ENCODE measurements at regions not wholly inside any gene's neighbourhood (a gene's known extent, or its start where the extent isn't known, plus 50 kb on each side); places are given as distances from the start of the nearest gene placed in this dataset.

DNA sequence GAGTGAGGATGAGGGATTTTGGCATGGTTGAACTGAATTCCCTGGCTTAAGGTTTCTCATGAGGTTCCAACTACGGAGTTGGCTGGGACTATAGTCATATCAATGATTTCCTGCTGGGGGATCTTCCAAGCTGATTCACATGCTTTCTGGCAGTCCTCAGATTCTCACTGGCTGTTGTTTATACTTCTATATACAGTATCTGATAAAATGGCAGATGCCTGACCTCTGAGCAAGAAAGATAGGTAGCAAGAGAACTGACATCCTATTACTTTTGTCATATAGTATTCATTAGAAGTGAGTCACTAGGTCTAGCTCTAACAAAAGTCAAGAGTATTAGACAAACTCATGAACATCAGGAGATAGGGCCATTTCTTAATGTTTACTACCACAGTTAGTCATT is 440.9 kb upstream of the EDIL3 start:
- TF ChIP-seq, protein P1, sequence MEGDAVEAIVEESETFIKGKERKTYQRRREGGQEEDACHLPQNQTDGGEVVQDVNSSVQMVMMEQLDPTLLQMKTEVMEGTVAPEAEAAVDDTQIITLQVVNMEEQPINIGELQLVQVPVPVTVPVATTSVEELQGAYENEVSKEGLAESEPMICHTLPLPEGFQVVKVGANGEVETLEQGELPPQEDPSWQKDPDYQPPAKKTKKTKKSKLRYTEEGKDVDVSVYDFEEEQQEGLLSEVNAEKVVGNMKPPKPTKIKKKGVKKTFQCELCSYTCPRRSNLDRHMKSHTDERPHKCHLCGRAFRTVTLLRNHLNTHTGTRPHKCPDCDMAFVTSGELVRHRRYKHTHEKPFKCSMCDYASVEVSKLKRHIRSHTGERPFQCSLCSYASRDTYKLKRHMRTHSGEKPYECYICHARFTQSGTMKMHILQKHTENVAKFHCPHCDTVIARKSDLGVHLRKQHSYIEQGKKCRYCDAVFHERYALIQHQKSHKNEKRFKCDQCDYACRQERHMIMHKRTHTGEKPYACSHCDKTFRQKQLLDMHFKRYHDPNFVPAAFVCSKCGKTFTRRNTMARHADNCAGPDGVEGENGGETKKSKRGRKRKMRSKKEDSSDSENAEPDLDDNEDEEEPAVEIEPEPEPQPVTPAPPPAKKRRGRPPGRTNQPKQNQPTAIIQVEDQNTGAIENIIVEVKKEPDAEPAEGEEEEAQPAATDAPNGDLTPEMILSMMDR (IDR thresholded peaks at IDR 0.05; ENCODE audit: extremely low read depth, low read depth, low read length): no peak
- Histone ChIP-seq H3K4me1 (ENCODE audit: insufficient read depth, low read length) (no peaks in the 10 kb centered on the region), H3K4me2 (ENCODE audit: insufficient read depth, low read length) (no peak overlapping the region), H4K20me1 (ENCODE audit: insufficient read depth, low read length) (no peaks in the 10 kb centered on the region), H3K27ac (ENCODE audit: low read depth, low read length) (no peak overlapping the region), H3K4me3 (ENCODE audit: insufficient read depth, low read length) (no peak overlapping the region), H2AFZ (ENCODE audit: low read length) (no peak overlapping the region), H3K79me2 (ENCODE audit: insufficient read depth, low read length) (no peaks in the 10 kb centered on the region), H3K27me3 (ENCODE audit: insufficient read depth, low read length) (no peaks in the 10 kb centered on the region), H3K9me3 (ENCODE audit: low read depth, low read length) (no peaks in the 10 kb centered on the region), H3K36me3 (ENCODE audit: insufficient read depth, low read length) (no peaks in the 10 kb centered on the region)
- DNase-seq (ENCODE audit: insufficient read length, low spot score, missing footprints): no peak

DNA sequence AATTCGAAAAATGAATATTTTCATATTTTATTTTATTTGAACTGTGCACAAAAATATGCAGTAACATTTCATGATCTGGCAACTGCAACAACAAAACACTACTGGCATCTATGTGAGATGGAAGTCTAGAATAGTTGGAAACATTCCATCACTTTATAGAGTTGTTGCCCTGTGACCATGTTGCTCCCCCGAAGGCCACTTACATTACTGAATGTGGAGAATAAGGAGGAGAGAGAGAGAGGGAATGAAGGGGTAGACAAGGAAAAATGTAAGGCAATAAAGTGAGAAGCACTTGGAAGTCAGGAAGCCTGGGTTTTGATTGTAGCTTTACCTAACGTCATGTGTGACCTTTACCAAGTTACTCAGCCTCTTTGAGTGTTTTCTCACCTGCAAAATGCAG is 437.2 kb upstream of the EDIL3 start:
- H3K79me2 ChIP-seq (ENCODE audit: insufficient read depth, low read length): no peaks in the 10 kb centered on the region
- H3K9me3 ChIP-seq (ENCODE audit: low read depth, low read length): no peaks in the 10 kb centered on the region
- no peaks in the 10 kb centered on the region for H3K36me3 ChIP-seq (ENCODE audit: insufficient read depth, low read length)
- no peaks in the 10 kb centered on the region for H3K4me1 ChIP-seq (ENCODE audit: insufficient read depth, low read length)
- no peak overlapping the region for H3K4me2 ChIP-seq (ENCODE audit: insufficient read depth, low read length)
- TF ChIP-seq, protein P1 (IDR thresholded peaks at IDR 0.05; ENCODE audit: extremely low read depth, low read depth, low read length): no peak
- H3K27me3 ChIP-seq (ENCODE audit: insufficient read depth, low read length): no peaks in the 10 kb centered on the region
- no peak overlapping the region for H3K27ac ChIP-seq (ENCODE audit: low read depth, low read length)
- H3K4me3 ChIP-seq (ENCODE audit: insufficient read depth, low read length): no peak overlapping the region
- DNase-seq (ENCODE audit: insufficient read length, low spot score, missing footprints): no peak
- no peaks in the 10 kb centered on the region for H4K20me1 ChIP-seq (ENCODE audit: insufficient read depth, low read length)
- no peak overlapping the region for H2AFZ ChIP-seq (ENCODE audit: low read length)

DNA sequence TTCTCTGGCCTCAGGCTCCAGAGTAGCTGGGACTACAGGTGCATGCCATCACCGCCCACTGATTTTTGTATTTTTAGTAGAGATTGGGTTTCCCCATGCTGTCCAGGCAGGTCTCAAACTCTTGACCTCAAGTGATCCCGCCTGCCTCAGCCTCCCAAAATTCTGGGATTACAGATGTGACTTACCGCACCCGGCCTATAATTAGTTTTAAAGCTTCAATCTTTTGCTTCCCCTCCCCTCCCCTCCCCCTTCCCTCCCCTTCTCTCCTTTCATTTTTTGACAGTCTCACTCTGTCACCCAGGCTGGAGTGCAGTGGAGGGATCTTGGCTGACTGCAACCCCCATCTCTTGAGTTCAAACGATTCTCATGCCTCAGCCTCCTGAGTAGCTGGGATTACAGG is 433.3 kb upstream of the EDIL3 start:
- H3K27me3 ChIP-seq (ENCODE audit: insufficient read depth, low read length): no peaks in the 10 kb centered on the region
- DNase-seq (ENCODE audit: insufficient read length, low spot score, missing footprints): no peak
- H3K9me3 ChIP-seq (ENCODE audit: low read depth, low read length): no peaks in the 10 kb centered on the region
- H3K4me2 ChIP-seq (ENCODE audit: insufficient read depth, low read length): no peak overlapping the region
- H3K27ac ChIP-seq (ENCODE audit: low read depth, low read length): no peak overlapping the region
- no peak overlapping the region for H3K4me3 ChIP-seq (ENCODE audit: insufficient read depth, low read length)
- no peaks in the 10 kb centered on the region for H3K4me1 ChIP-seq (ENCODE audit: insufficient read depth, low read length)
- H2AFZ ChIP-seq (ENCODE audit: low read length): no peak overlapping the region
- H3K36me3 ChIP-seq (ENCODE audit: insufficient read depth, low read length): no peaks in the 10 kb centered on the region
- no peaks in the 10 kb centered on the region for H4K20me1 ChIP-seq (ENCODE audit: insufficient read depth, low read length)
- no peaks in the 10 kb centered on the region for H3K79me2 ChIP-seq (ENCODE audit: insufficient read depth, low read length)
- TF ChIP-seq, protein P1 (IDR thresholded peaks at IDR 0.05; ENCODE audit: extremely low read depth, low read depth, low read length): no peak

DNA sequence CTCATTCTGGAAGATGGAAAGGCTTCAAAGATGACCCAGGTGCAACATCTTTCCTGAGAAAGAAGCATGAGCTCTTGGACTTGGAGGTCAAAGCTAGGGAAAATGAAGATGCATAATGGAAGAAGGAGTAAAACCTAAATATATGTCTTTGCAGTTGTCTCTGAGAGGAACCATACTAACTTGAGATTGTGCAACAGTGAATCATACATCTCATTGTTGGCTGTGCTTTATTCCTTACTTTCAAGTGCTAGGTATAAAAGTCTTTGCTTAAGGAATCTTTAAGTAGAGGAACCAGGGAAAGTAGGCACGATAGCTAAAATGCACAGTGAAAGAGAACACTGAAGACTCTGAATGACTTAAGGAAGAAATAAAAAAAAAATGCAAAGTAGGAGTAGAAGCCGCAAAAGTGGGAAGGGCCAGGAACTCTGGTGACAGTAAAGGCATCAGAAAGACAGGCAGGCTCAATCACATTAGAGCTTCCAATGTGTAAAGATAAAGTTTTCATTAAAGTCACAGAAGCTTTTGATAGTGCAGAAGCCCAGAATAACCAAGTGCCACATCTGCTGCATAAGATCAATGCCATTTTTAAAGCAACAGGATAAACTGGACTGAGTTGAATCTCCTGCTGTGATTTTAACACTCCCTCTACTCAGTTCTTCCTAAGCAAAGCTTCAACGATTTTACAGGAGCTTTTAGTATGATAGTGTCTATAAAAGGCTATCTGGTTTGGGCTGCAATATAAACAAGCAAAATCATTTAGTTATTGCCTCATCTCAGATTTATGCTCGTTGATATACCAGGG is 432.3 kb upstream of the EDIL3 start:
- DNase-seq (ENCODE audit: insufficient read length, low spot score, missing footprints): no peak
- Histone ChIP-seq H3K36me3 (ENCODE audit: insufficient read depth, low read length) (no peaks in the 10 kb centered on the region), H3K27ac (ENCODE audit: low read depth, low read length) (no peak overlapping the region), H3K4me1 (ENCODE audit: insufficient read depth, low read length) (no peaks in the 10 kb centered on the region), H3K9me3 (ENCODE audit: low read depth, low read length) (no peaks in the 10 kb centered on the region), H4K20me1 (ENCODE audit: insufficient read depth, low read length) (no peaks in the 10 kb centered on the region), H3K27me3 (ENCODE audit: insufficient read depth, low read length) (no peaks in the 10 kb centered on the region), H3K4me2 (ENCODE audit: insufficient read depth, low read length) (no peak overlapping the region), H2AFZ (ENCODE audit: low read length) (no peak overlapping the region), H3K79me2 (ENCODE audit: insufficient read depth, low read length) (no peaks in the 10 kb centered on the region), H3K4me3 (ENCODE audit: insufficient read depth, low read length) (no peak overlapping the region)
- TF ChIP-seq, protein P1 (IDR thresholded peaks at IDR 0.05; ENCODE audit: extremely low read depth, low read depth, low read length): no peak

All from osteoblast (primary cell).